OCI-LY1 (cell line): ENCODE measurements at regions not wholly inside any gene's neighbourhood (a gene's known extent, or its start where the extent isn't known, plus 50 kb on each side); places are given as distances from the start of the nearest gene placed in this dataset.

Source experiments
- CTCF ChIP-seq: fragments of 200-600 bp; sonication (generic), shearing (Covaris generic); IDR thresholded peaks from 2 replicates; pipeline ENCODE4 v1.5.1; 2017; ENCODE audit warnings: mild to moderate bottlenecking, antibody characterized with exemption, low read length, moderate library complexity, mixed read lengths
- EZH2 ChIP-seq: fragments of 200-600 bp; sonication (generic), shearing (Covaris generic); IDR thresholded peaks from 2 replicates; pipeline ENCODE4 v1.8.0; 2017; ENCODE audit warnings: borderline replicate concordance, mixed run types, mild to moderate bottlenecking, antibody characterized with exemption, low read length, moderate library complexity, mixed read lengths

GRCh38 chr1:24993871-24994580 is 64.0 kb upstream of the RUNX3 start:
- no peak for TF ChIP-seq CTCF
- TF ChIP-seq EZH2: no peak
